GM18498 (cell line): ENCODE measurements at regions not wholly inside any gene's neighbourhood (a gene's known extent, or its start where the extent isn't known, plus 50 kb on each side); places are given as distances from the start of the nearest gene placed in this dataset.
"Not testable (repeated sequence)": the region's sequence is repeated elsewhere in the genome, so short reads cannot be mapped to it uniquely, and the experiment has no call there.

Experiments
- ATAC-seq: cut with Tn5 transposase; IDR thresholded peaks from one replicate; pipeline ENCODE4 v1.9.1; 2021; ENCODE audit warnings: mild to moderate bottlenecking, moderate library complexity; ENCODE audit not compliant: unreplicated experiment

DNA sequence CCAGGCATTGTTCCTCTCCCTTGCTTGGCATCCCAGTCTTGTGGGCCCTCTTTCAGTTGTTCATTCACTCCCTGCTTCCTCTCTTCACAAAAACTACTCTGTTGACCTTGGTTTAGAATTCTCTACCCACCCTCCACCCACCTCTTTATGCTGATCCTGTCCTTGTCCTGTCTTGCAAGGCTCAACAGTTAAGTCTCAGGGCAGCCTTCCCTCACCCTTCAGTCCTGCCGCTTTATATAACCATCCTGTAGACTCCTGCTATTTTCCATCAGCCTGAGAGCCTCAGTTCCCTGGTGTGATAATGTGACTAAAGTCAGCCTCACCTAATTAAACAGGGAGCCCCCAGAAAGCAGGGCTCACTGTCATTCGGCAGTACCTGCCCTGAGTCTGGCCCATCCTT, 1763.0 kb downstream of the SPATA31A7 start:
- ATAC-seq: not testable (repeated sequence)
